B cell (primary cell): ENCODE measurements at regions not wholly inside any gene's neighbourhood (a gene's known extent, or its start where the extent isn't known, plus 50 kb on each side); places are given as distances from the start of the nearest gene placed in this dataset.

Source experiments
- ATAC-seq: fragments of 200-7000 bp; cut with Tn5 transposase; one replicate; pipeline ENCODE4 v1.10.0; 2021; ENCODE audit warnings: low read depth, mild to moderate bottlenecking, moderate number of reproducible peaks, moderate library complexity
- CTCF ChIA-PET: fragments of 350-600 bp; sonication (Branson Sonifier 250); formaldehyde crosslinking; loops from one replicate; lab custom pipeline; 2021; ENCODE audit warnings: antibody characterized with exemption, inconsistent platforms; lab: Charles Lee
- POLR2A ChIA-PET: fragments of 350-600 bp; sonication (Branson Sonifier 250); formaldehyde crosslinking; loops from one replicate; lab custom pipeline; 2021; ENCODE audit warnings: antibody characterized with exemption; lab: Charles Lee
- DNase-seq: peaks from one replicate; pipeline ENCODE4 v3.0.0; 2013
- H2AFZ ChIP-seq: 2 replicates; pipeline ENCODE4 v1.6.1; 2012; ENCODE audit warnings: mild to moderate bottlenecking, low read depth, low read length; ENCODE audit not compliant: insufficient read depth, poor library complexity, severe bottlenecking
- H3K27ac ChIP-seq, 2 donors: 1 replicate in 1 of 2; 2 replicates in 1 of 2; pipeline ENCODE4 v1.5.1; 2012 to 2013; ENCODE audit warnings: low read length in 2 of 2, mild to moderate bottlenecking in 2 of 2, moderate library complexity in 1 of 2
- H3K27me3 ChIP-seq, 4 experiments: fragments of 200-600 bp in 1 of 4; sonication (generic) in 1 of 4; replicated peaks in 1 of 4; 1 replicate in 2 of 4; 2 replicates in 2 of 4; pipeline versions ENCODE4 v1.6.1 to v1.7.0; 2013 to 2016; ENCODE audit warnings: low read length in 3 of 4, mild to moderate bottlenecking in 2 of 4, mixed read lengths in 1 of 4, moderate library complexity in 1 of 4; ENCODE audit not compliant: insufficient read depth in 4 of 4, control insufficient read depth in 3 of 4; ENCODE audit errors: control extremely low read depth in 1 of 4
- H3K36me3 ChIP-seq, 2 experiments: replicated peaks in 1 of 2; 1 replicate in 1 of 2; 2 replicates in 1 of 2; pipeline versions ENCODE4 v1.6.1 to v1.7.1; 2013; ENCODE audit warnings: low read length in 1 of 2; ENCODE audit not compliant: insufficient read depth in 2 of 2, control insufficient read depth in 1 of 2; ENCODE audit errors: control extremely low read depth in 1 of 2, extremely low read depth in 1 of 2
- H3K4me1 ChIP-seq, 2 donors: fragments of 200-600 bp in 1 of 2; sonication (generic) in 1 of 2; 1 replicate in 1 of 2; 2 replicates in 1 of 2; pipeline versions ENCODE4 v1.5.1 to v1.6.1; 2013 to 2017; ENCODE audit warnings: low read length in 2 of 2; ENCODE audit not compliant: control insufficient read depth in 2 of 2, insufficient read depth in 2 of 2
- H3K4me2 ChIP-seq: replicated peaks from 2 replicates; pipeline ENCODE3; 2012; ENCODE audit warnings: mild to moderate bottlenecking, low read depth, low read length; ENCODE audit not compliant: poor library complexity, severe bottlenecking
- H3K4me3 ChIP-seq, 5 experiments: fragments of 200-600 bp in 1 of 5; sonication (generic) in 1 of 5; 1 replicate in 3 of 5; 2 replicates in 2 of 5; pipeline versions ENCODE4 v1.5.1 to v1.7.0; 2011 to 2016; ENCODE audit warnings: low read length in 4 of 5, mild to moderate bottlenecking in 4 of 5, low read depth in 2 of 5, control low read depth in 1 of 5, moderate library complexity in 1 of 5; ENCODE audit not compliant: insufficient read depth in 1 of 5; ENCODE audit errors: control extremely low read depth in 1 of 5, extremely low read depth in 1 of 5
- H3K79me2 ChIP-seq: fragments of 200-600 bp; sonication (generic); one replicate; pipeline ENCODE4 v1.6.0; 2016; ENCODE audit warnings: low read length; ENCODE audit not compliant: control insufficient read depth, insufficient read depth
- H3K9ac ChIP-seq: fragments of 200-600 bp; sonication (generic); 2 replicates; pipeline ENCODE4 v1.6.1; 2017; ENCODE audit warnings: mild to moderate bottlenecking, low read length, moderate library complexity
- H3K9me3 ChIP-seq, 3 donors: one replicate each; pipeline versions ENCODE4 v1.6.1 to v1.7.1; 2013; ENCODE audit warnings: low read length in 2 of 3; ENCODE audit not compliant: control insufficient read depth in 2 of 3, insufficient read depth in 1 of 3; ENCODE audit errors: control extremely low read depth in 1 of 3
- H4K20me1 ChIP-seq: 2 replicates; pipeline ENCODE4 v1.6.0; 2012; ENCODE audit warnings: mild to moderate bottlenecking, low read length; ENCODE audit not compliant: insufficient read depth, control insufficient read depth, poor library complexity, severe bottlenecking
- H3K27ac Mint-ChIP-seq: one replicate; pipeline ENCODE4 v1.8.0; 2021; ENCODE audit warnings: mixed read lengths
- H3K27me3 Mint-ChIP-seq: one replicate; pipeline ENCODE4 v1.8.0; 2021; ENCODE audit warnings: mixed read lengths
- H3K4me1 Mint-ChIP-seq: one replicate; pipeline ENCODE4 v1.8.0; 2021; ENCODE audit warnings: mixed read lengths
- H3K4me3 Mint-ChIP-seq: one replicate; pipeline ENCODE4 v1.8.0; 2021; ENCODE audit warnings: mixed read lengths
- H3K9me3 Mint-ChIP-seq: one replicate; pipeline ENCODE4 v1.8.0; 2022; ENCODE audit warnings: mixed read lengths; ENCODE audit not compliant: insufficient read depth
- EZH2 ChIP-seq: IDR thresholded peaks from 2 replicates; pipeline ENCODE4 v1.6.1; 2012; ENCODE audit warnings: borderline replicate concordance, low read depth, mild to moderate bottlenecking, moderate library complexity, low read length; ENCODE audit not compliant: insufficient read depth, poor library complexity, severe bottlenecking
- WGBS: methylation state at CpG from one replicate; pipeline ENCODE4 v1.1.5; 2013; ENCODE audit warnings: missing lambda C conversion rate; ENCODE audit not compliant: insufficient coverage; 5-methylcytosine and 5-hydroxymethylcytosine counted together
- intact Hi-C: fragments of 100-400 bp; cut with micrococcal nuclease; formaldehyde crosslinking; loops from one replicate; pipeline ENCODE4 v1.10.0; 2022
- TF ChIP-seq, protein P1 (sequence below): fragments of 200-600 bp; IDR thresholded peaks from one replicate; pipeline ENCODE4 v1.8.0; 2022; ENCODE audit warnings: antibody characterized with exemption, mild to moderate bottlenecking

DNA sequence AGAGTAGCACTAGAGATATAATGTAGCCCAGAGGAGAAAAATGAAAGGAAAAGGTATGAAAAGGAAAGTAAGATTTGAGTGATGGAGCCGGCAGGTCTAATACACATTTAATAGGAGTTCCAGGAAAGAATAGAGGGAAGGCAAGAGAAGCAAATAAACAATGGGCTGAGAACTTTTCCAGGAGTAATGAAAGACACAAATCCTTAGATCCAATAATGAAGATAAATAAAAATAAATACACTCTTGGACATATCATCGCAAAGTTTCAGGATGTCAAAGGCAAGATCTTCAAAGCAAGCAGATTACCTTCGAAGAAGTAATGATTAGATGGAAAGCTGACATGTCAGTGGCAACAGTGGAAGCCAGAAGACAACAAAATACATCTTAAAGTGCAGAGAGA is 102.0 kb upstream of the YWHAQ start:
- Histone ChIP-seq H3K9me3 (peaks cover 0 to 12% (median 0%) of the 10 kb centered on the region in 3 donors), H3K27ac (no peak overlapping the region), H3K79me2 (no peaks in the 10 kb centered on the region), H3K27me3 (no peaks in the 10 kb centered on the region), H3K4me1 (no peaks in the 10 kb centered on the region), H2AFZ (no peak overlapping the region), H3K4me2 (no peak overlapping the region), H4K20me1 (no peaks in the 10 kb centered on the region), H3K4me3 (no peak overlapping the region), H3K9ac (no peak overlapping the region), H3K36me3 (no peaks in the 10 kb centered on the region)
- no peak for DNase-seq
- Mint-ChIP-seq H3K27ac (no peak overlapping the region), H3K4me1 (no peaks in the 10 kb centered on the region), H3K4me3 (no peak overlapping the region), H3K9me3 (peaks cover 5% of the 10 kb centered on the region), H3K27me3 (no peaks in the 10 kb centered on the region)
- intact Hi-C loops: no loop called here
- WGBS: no CpG with 5 or more reads among the region's 3 CpGs
- no peak for TF ChIP-seq EZH2
- TF ChIP-seq, protein P1, sequence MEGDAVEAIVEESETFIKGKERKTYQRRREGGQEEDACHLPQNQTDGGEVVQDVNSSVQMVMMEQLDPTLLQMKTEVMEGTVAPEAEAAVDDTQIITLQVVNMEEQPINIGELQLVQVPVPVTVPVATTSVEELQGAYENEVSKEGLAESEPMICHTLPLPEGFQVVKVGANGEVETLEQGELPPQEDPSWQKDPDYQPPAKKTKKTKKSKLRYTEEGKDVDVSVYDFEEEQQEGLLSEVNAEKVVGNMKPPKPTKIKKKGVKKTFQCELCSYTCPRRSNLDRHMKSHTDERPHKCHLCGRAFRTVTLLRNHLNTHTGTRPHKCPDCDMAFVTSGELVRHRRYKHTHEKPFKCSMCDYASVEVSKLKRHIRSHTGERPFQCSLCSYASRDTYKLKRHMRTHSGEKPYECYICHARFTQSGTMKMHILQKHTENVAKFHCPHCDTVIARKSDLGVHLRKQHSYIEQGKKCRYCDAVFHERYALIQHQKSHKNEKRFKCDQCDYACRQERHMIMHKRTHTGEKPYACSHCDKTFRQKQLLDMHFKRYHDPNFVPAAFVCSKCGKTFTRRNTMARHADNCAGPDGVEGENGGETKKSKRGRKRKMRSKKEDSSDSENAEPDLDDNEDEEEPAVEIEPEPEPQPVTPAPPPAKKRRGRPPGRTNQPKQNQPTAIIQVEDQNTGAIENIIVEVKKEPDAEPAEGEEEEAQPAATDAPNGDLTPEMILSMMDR: no peak
- CTCF ChIA-PET: interaction anchor here (0.6 kb wide), 1 partner anchor 677 kb away, joined by 3 read pairs; no protein-coding TSS in a partner anchor
- ATAC-seq: no peak
- POLR2A ChIA-PET: no interaction called here

DNA sequence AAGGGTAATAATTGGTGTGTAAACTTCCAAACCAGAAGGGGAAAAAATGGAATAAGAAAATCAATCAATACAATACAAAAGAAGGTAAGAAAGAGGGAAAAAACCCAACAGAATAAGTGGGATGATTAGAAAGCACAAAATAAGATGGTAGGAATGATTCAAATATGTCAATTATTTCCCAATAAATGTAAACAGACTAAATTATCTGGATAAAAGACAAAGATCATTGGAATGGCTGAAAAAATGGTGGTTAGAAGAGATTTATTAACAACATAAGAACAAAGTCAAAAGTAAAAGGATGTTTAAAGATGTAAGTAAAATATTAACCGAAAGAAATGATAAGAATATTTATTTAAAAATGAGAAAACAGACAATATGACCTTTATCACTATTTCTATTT is 103.5 kb upstream of the YWHAQ start:
- no peaks in the 10 kb centered on the region for H3K36me3 ChIP-seq
- H3K9me3 Mint-ChIP-seq: peaks cover 5% of the 10 kb centered on the region
- DNase-seq (no peak), ATAC-seq (no peak)
- H2AFZ ChIP-seq: no peak overlapping the region
- POLR2A ChIA-PET: no interaction called here
- CTCF ChIA-PET: no interaction called here
- no peaks in the 10 kb centered on the region for H3K27me3 ChIP-seq
- H3K27me3 Mint-ChIP-seq: no peaks in the 10 kb centered on the region
- peaks cover 0 to 9% of the 10 kb centered on the region in 2 donors for H3K4me1 ChIP-seq
- H3K4me2 ChIP-seq: no peak overlapping the region
- H3K79me2 ChIP-seq: no peaks in the 10 kb centered on the region
- H4K20me1 ChIP-seq: no peaks in the 10 kb centered on the region
- H3K27ac ChIP-seq: no peak overlapping the region
- WGBS: no CpG with 5 or more reads among the region's 1 CpG
- TF ChIP-seq EZH2: no peak
- TF ChIP-seq, protein P1: no peak
- no peak overlapping the region for H3K4me3 Mint-ChIP-seq
- H3K4me3 ChIP-seq: no peak overlapping the region
- H3K27ac Mint-ChIP-seq: no peak overlapping the region
- peaks cover 0 to 12% (median 0%) of the 10 kb centered on the region in 3 donors for H3K9me3 ChIP-seq
- H3K4me1 Mint-ChIP-seq: peaks cover 7% of the 10 kb centered on the region
- intact Hi-C loops: no loop called here
- H3K9ac ChIP-seq: no peak overlapping the region
